GM19463 (cell line): ENCODE measurements at regions not wholly inside any gene's neighbourhood (a gene's known extent, or its start where the extent isn't known, plus 50 kb on each side); places are given as distances from the start of the nearest gene placed in this dataset.

Experiments used
- ATAC-seq: cut with Tn5 transposase; IDR thresholded peaks from one replicate; pipeline ENCODE4 v1.9.1; 2021; ENCODE audit warnings: mild to moderate bottlenecking, moderate library complexity; ENCODE audit not compliant: unreplicated experiment

GRCh38 chr5:159452480-159453167 lies 122.3 kb upstream of the IL12B start:
- no peak for ATAC-seq

GRCh38 chr5:159453209-159453608 lies 122.9 kb upstream of the IL12B start:
- ATAC-seq, result no peak

- ATAC-seq, result peak; percentile 5
Measured at GRCh38 chr5:159456261-159456660, 126.0 kb upstream of the IL12B start.

DNA sequence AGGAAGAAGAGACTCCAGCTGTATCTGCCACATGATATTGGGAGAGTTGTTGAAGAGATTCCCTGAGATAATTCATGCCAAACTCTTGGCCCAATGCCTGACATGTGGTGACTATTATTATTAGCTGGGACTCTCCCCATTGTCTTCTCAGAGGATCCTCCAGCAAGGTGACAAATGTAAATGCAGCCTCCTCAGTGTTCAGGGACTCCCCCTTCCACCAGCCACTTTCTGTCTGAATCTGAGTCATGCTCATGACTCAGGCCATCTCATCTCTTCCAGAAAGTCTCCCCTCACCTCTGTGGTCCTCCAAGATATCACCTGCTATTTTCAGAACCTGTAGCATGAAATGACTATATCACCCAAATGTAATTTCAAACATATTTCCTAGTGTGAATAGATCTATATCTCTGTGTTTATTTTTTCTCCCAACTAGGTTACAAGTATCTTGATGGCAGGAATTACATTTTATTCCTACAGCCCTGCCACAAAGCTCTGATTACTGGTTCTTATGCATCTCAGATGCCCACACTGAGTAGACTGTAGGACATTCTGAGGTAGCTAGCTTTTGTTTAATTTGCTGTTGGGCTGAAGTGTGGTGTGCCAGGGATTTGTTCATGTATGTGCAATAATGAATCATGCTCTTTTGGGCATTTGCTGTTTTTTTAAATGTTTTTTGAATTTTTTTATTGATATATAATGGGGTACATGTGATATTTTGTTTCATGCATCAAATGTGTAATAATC lies 126.6 kb upstream of the IL12B start:
- peak; percentile 77 for ATAC-seq

- ATAC-seq, result peak; percentile 35
Measured at GRCh38 chr5:159458217-159458711, 128.0 kb upstream of the IL12B start.

- ATAC-seq, result no peak
Measured at GRCh38 chr5:159459132-159459627, 128.9 kb upstream of the IL12B start.

GRCh38 chr5:159459951-159460538 lies 129.8 kb upstream of the IL12B start:
- ATAC-seq, result peak; percentile 18

GRCh38 chr5:159463590-159464321 lies 133.5 kb upstream of the IL12B start:
- ATAC-seq, result no peak

DNA sequence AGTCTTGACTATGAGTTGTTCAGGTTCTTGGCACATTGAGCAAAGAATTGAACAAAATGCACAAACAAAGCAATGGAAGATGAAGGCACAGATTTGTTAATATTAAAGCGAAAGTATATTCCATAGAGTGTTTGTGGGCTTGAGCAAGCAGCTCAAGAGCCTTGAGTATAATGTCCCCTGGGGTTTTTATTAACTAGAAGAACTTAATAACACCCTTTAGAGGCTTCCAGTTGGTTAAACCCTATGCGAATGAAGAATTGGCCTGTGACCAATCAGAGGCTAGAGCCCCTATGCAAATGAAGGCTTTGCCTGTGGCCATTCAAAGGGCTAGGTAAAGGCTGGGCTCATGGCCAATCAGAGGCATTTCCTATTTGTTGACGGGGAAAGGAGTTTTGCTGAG lies 135.3 kb upstream of the IL12B start:
- no peak for ATAC-seq

GRCh38 chr5:159467666-159468065 lies 137.4 kb upstream of the IL12B start:
- ATAC-seq, result no peak

GRCh38 chr5:159469496-159470372 lies 139.4 kb upstream of the IL12B start:
- ATAC-seq, result peak; percentile 73

DNA sequence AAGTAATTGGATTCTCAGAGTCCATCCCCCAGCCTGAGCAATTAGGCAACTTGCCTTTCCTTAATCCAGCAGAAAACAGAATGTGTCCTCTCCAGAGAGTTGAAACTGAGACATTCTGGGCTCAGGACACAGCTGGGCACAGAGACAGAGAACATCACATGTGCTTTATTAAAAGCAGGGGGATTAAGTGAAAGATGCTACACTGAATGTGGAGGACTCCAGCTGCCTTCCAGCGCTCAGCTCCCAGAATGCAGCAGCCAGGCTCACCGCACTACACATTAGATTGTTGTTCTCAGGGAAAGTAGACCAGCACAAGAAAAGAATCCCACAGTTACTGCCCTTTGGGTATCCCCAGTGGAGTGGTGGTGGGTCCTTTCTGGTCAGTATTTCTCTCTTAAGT lies 141.6 kb upstream of the IL12B start:
- no peak for ATAC-seq

- no peak for ATAC-seq
Measured at GRCh38 chr5:159475026-159475425, 144.7 kb upstream of the IL12B start.

DNA sequence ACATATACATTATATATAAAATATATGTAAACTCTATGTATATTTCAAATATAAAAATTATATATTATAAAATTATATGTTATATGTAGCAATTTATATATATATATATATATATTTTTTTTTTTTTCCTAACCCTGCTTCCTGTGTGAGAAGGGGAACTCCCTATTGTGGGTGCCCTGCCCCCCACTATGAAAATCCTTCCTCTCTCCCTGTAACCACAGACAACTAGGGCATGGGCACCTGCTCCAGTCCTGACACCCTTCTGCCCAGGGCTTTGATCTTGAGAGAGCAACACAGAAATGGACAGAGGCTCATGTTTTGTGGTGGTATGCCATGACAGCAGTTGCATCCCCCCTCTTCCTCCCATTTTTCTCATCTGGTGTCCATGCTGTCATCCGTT lies 148.7 kb upstream of the IL12B start:
- no peak for ATAC-seq

- no peak for ATAC-seq
Measured at GRCh38 chr5:159480849-159481248, 150.6 kb upstream of the IL12B start.

DNA sequence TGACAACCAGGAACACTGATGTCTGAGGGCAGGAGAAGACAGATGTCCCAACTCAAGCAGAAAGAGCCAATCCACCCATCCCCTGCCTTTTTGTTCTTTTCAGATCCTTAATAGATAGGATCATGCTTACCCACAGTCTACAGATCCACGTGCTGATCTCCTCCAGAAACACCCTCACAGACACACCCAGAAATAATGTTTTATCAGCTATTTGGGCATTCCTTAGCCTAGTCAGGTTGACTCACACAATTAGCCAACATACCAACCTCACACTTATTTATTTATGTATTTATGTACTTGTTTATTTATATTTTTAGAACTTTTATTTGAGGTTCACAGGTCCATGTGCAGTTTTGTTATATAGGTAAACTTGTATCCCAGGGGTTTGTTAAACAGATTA lies 151.5 kb upstream of the IL12B start:
- ATAC-seq, result no peak

- no peak for ATAC-seq
Measured at GRCh38 chr5:159486836-159487235, 156.5 kb upstream of the IL12B start.

DNA sequence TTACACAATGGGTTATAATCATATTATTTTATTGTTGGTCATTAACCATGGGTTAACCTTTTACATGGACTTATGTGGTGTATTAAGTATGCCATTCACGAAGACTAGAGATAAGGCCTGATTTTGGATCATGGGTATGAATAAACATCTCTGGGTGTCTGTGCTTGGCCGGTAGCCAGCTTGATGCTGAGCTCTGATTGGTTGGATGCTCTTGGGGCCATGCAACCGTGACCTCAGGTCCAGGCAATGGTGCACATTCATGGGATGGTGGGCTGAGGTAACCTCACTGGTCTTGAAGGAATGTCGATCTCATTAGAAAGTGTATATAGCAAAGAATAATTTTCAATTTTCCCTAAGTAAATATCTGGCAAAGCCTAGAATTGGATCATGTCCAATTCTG lies 158.2 kb upstream of the IL12B start:
- no peak for ATAC-seq

DNA sequence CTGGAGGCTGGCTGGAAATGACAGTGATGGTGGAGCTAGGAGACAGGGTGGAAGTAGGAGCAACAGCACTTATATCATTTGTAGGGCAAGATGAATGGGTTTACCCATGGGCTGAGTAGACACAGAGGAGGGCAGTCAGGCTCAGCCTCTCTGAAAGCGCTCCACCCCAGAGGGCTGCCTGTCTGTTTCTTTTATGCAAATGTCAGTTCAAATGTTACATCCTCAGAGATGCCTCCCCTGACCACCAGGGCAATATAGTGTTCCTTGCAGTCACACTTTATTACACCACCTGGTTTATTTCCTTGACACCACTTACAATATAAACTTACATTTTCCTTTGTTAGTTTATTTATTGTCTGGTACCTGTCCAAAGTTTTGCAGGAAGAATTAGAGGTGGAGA lies 159.5 kb upstream of the IL12B start:
- ATAC-seq, result no peak

DNA sequence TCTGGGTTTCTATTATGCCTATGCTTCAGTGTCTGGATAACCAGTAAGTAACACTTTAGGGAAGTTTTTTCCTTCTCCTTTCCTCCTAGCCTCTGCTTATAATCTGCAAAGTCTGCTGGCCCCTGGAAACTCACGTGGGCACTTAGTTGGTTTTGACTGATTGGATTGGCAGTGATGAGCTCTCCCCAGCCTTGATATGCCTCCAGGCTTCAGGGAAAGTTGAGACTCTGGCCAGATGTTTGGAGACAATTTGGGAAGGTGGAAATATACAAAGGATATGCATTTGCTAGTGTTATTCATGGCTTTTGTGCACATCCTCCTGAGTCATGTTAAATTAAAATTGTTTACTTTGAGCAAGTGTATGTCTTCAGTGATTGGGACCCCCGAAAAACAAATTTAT lies 160.2 kb upstream of the IL12B start:
- no peak for ATAC-seq
